Lung (tissue), 11 donors: ENCODE measurements at regions not wholly inside any gene's neighbourhood (a gene's known extent, or its start where the extent isn't known, plus 50 kb on each side); places are given as distances from the start of the nearest gene placed in this dataset.

Experiments used
- ATAC-seq: fragments of 200-7000 bp; cut with Tn5 transposase; one replicate; pipeline ENCODE4 v1.9.1; 2020; ENCODE audit warnings: moderate number of reproducible peaks; ENCODE audit not compliant: insufficient read depth, low FRiP score
- DNase-seq, 3 donors: peaks; one replicate each; pipeline ENCODE4 v3.0.0-alpha.2; 2013 to 2017
- H3K27ac ChIP-seq, 2 donors: one replicate each; pipeline ENCODE4 v1.5.1; 2013; ENCODE audit warnings: mild to moderate bottlenecking in 2 of 2, moderate library complexity in 2 of 2, control low read depth in 1 of 2, inconsistent platforms in 1 of 2, low read depth in 1 of 2, low read length in 1 of 2
- H3K27me3 ChIP-seq, 3 donors: one replicate each; pipeline ENCODE4 v1.5.1; 2013; ENCODE audit warnings: low read length in 2 of 3; ENCODE audit not compliant: control insufficient read depth in 3 of 3, insufficient read depth in 3 of 3
- H3K36me3 ChIP-seq, 4 donors: one replicate each; pipeline ENCODE4 v1.5.1; 2013; ENCODE audit warnings: low read length in 4 of 4, mild to moderate bottlenecking in 1 of 4, moderate library complexity in 1 of 4; ENCODE audit not compliant: control insufficient read depth in 4 of 4, insufficient read depth in 4 of 4
- H3K4me1 ChIP-seq, 5 donors: one replicate each; pipeline ENCODE4 v1.5.1; 2013; ENCODE audit warnings: low read length in 5 of 5, mild to moderate bottlenecking in 2 of 5, moderate library complexity in 1 of 5; ENCODE audit not compliant: control insufficient read depth in 5 of 5, insufficient read depth in 5 of 5
- H3K4me3 ChIP-seq: one replicate; pipeline ENCODE4 v1.5.1; 2013; ENCODE audit warnings: mild to moderate bottlenecking, control low read depth, moderate library complexity
- H3K9ac ChIP-seq, 2 donors: one replicate each; pipeline ENCODE4 v1.5.1; 2013; ENCODE audit warnings: low read length in 2 of 2, control low read depth in 1 of 2; ENCODE audit not compliant: insufficient read depth in 1 of 2
- H3K9me3 ChIP-seq, 4 donors: one replicate each; pipeline ENCODE4 v1.5.1; 2013; ENCODE audit warnings: low read length in 3 of 4, mild to moderate bottlenecking in 1 of 4, moderate library complexity in 1 of 4; ENCODE audit not compliant: control insufficient read depth in 4 of 4, insufficient read depth in 3 of 4
- CTCF ChIP-seq: IDR thresholded peaks from 2 replicates; pipeline ENCODE4 v1.5.1; 2012; ENCODE audit warnings: mild to moderate bottlenecking; ENCODE audit errors: control extremely low read depth, extremely low read depth
- WGBS, 2 donors: extraction: QIAGEN DNeasy Blood & Tissue Kit; methylation state at CpG; one replicate each; pipeline ENCODE4 v1.1.7; 2013; 5-methylcytosine and 5-hydroxymethylcytosine counted together
- donor health status: control.
- donor health status: control.
- donor health status: Bipolar disorder and iron deficiency.
- donor health status: healthy.
- donor health status: DM: yes; HTN: yes; CAD: no.

- no peak for TF ChIP-seq CTCF
- Histone ChIP-seq H3K27me3 (no peaks in the 10 kb centered on the region), H3K9ac (no peak overlapping the region), H3K9me3 (no peaks in the 10 kb centered on the region), H3K4me3 (no peak overlapping the region), H3K4me1 (no peaks in the 10 kb centered on the region), H3K36me3 (no peaks in the 10 kb centered on the region), H3K27ac (no peak overlapping the region)
- DNase-seq (no peak), ATAC-seq (no peak)
- 68 to 73% methylated on average over 2 of the region's 2 CpGs for WGBS, 2 donors
These were observed 69.7 kb upstream of the PLPP4 start for GRCh38 chr10:120387326-120387725.

- H3K9ac ChIP-seq: no peak overlapping the region
- TF ChIP-seq CTCF: no peak
- no peak for ATAC-seq
- WGBS, 2 donors: 87 to 88% methylated on average over 4 of the region's 4 CpGs
- no peak overlapping the region for H3K27ac ChIP-seq
- H3K4me1 ChIP-seq: no peaks in the 10 kb centered on the region
- peaks cover 0 to 4% (median 0%) of the 10 kb centered on the region in 4 donors for H3K9me3 ChIP-seq
- DNase-seq: no peak
- H3K36me3 ChIP-seq: no peaks in the 10 kb centered on the region
- H3K4me3 ChIP-seq: no peak overlapping the region
- H3K27me3 ChIP-seq: no peaks in the 10 kb centered on the region
These were observed 64.8 kb upstream of the PLPP4 start for GRCh38 chr10:120392245-120392644.

- ATAC-seq (no peak), DNase-seq (no peak)
- no peaks in the 10 kb centered on the region for H3K36me3 ChIP-seq
- H3K4me1 ChIP-seq: no peaks in the 10 kb centered on the region
- no peak overlapping the region for H3K4me3 ChIP-seq
- no peak overlapping the region for H3K9ac ChIP-seq
- H3K27ac ChIP-seq: no peak overlapping the region
- peaks cover 0 to 4% (median 0%) of the 10 kb centered on the region in 4 donors for H3K9me3 ChIP-seq
- no peaks in the 10 kb centered on the region for H3K27me3 ChIP-seq
- TF ChIP-seq CTCF: no peak
- WGBS, 2 donors: 64 to 69% methylated on average over 2 of the region's 2 CpGs
These were observed 64.4 kb upstream of the PLPP4 start for GRCh38 chr10:120392671-120393079.

- Histone ChIP-seq H3K9ac (no peak overlapping the region), H3K4me3 (no peak overlapping the region), H3K36me3 (no peaks in the 10 kb centered on the region), H3K4me1 (no peaks in the 10 kb centered on the region), H3K27me3 (no peaks in the 10 kb centered on the region), H3K9me3 (peaks cover 0 to 5% (median 2%) of the 10 kb centered on the region in 4 donors), H3K27ac (no peak overlapping the region)
- DNase-seq (no peak), ATAC-seq (no peak)
- no peak for TF ChIP-seq CTCF
- WGBS, 2 donors: 88 to 94% methylated on average over 1 of the region's 1 CpG
These were observed 62.6 kb upstream of the PLPP4 start for GRCh38 chr10:120394446-120394845.
